GM18520 (cell line): ENCODE measurements at regions not wholly inside any gene's neighbourhood (a gene's known extent, or its start where the extent isn't known, plus 50 kb on each side); places are given as distances from the start of the nearest gene placed in this dataset.
"Not testable (repeated sequence)": the region's sequence is repeated elsewhere in the genome, so short reads cannot be mapped to it uniquely, and the experiment has no call there.

Experiments used
- ATAC-seq: cut with Tn5 transposase; IDR thresholded peaks from one replicate; pipeline ENCODE4 v1.9.1; 2021; ENCODE audit not compliant: unreplicated experiment

GRCh38 chr1:217049081-217049480 is 325.9 kb upstream of the ESRRG start:
- no peak for ATAC-seq

- no peak for ATAC-seq
Measured at GRCh38 chr1:217048104-217048707, 325.0 kb upstream of the ESRRG start.

- no peak for ATAC-seq
Measured at GRCh38 chr1:217040711-217041455, 317.7 kb upstream of the ESRRG start.

- ATAC-seq: no peak
Measured at GRCh38 chr1:217039926-217040325, 316.7 kb upstream of the ESRRG start.

GRCh38 chr1:217039139-217039538 is 315.9 kb upstream of the ESRRG start:
- ATAC-seq: not testable (repeated sequence)

- no peak for ATAC-seq
Measured at GRCh38 chr1:217036757-217037156, 313.5 kb upstream of the ESRRG start.

GRCh38 chr1:217032715-217033367 is 309.6 kb upstream of the ESRRG start:
- no peak for ATAC-seq

- ATAC-seq: no peak
Measured at GRCh38 chr1:217029281-217030157, 306.3 kb upstream of the ESRRG start.

- peak; percentile 95 for ATAC-seq
Measured at GRCh38 chr1:217027403-217028080, 304.3 kb upstream of the ESRRG start.

GRCh38 chr1:217026531-217026930 is 303.3 kb upstream of the ESRRG start:
- ATAC-seq: no peak

- ATAC-seq: no peak
Measured at GRCh38 chr1:217025381-217025780, 302.2 kb upstream of the ESRRG start.

- ATAC-seq: no peak
Measured at GRCh38 chr1:217024911-217025310, 301.7 kb upstream of the ESRRG start.

- no peak for ATAC-seq
Measured at GRCh38 chr1:217021956-217022355, 298.7 kb upstream of the ESRRG start.

- ATAC-seq: no peak
Measured at GRCh38 chr1:217021400-217021799, 298.2 kb upstream of the ESRRG start.

GRCh38 chr1:217019475-217019874 is 296.2 kb upstream of the ESRRG start:
- ATAC-seq: no peak

- ATAC-seq: no peak
Measured at GRCh38 chr1:217018648-217019047, 295.4 kb upstream of the ESRRG start.

- ATAC-seq: no peak
Measured at GRCh38 chr1:217017165-217017564, 293.9 kb upstream of the ESRRG start.

- ATAC-seq: no peak
Measured at GRCh38 chr1:217014066-217014465, 290.8 kb upstream of the ESRRG start.

GRCh38 chr1:217012659-217013058 is 289.4 kb upstream of the ESRRG start:
- ATAC-seq: no peak

- no peak for ATAC-seq
Measured at GRCh38 chr1:217011097-217011496, 287.9 kb upstream of the ESRRG start.

GRCh38 chr1:217010253-217010652 is 287.0 kb upstream of the ESRRG start:
- no peak for ATAC-seq
